SH-SY5Y (cell line): ENCODE measurements at regions not wholly inside any gene's neighbourhood (a gene's known extent, or its start where the extent isn't known, plus 50 kb on each side); places are given as distances from the start of the nearest gene placed in this dataset.

Source experiments
- GATA2 ChIP-seq: IDR thresholded peaks from 2 replicates; pipeline ENCODE4 v1.6.1; 2011; ENCODE audit warnings: mild to moderate bottlenecking, low read depth, low read length
- GATA3 ChIP-seq: IDR thresholded peaks from 2 replicates; pipeline ENCODE4 v1.6.1; 2011; ENCODE audit warnings: low read depth, mild to moderate bottlenecking, low read length, moderate library complexity

DNA sequence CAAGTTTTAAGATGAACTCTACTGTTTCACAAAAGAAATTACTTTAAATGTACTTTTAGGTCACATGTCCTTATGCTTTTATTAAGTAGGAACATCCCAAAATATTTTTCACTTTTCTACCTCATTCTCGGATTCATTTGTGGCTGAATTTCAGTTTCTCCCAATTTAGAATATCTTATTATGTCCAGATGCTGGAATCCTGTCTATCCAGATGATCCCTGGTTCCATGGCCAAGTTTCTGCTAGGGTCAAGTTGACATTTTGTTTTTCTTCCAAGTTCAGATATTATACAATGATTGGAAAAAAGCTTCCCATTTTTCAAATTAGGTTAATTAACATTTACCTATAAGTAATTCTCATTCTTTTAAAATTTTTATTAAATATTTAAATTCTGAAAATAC is 181.8 kb upstream of the SLC16A7 start:
- TF ChIP-seq GATA3 (no peak), GATA2 (no peak)
